ENCODE measurements at regions not wholly inside any gene's neighbourhood (a gene's known extent, or its start where the extent isn't known, plus 50 kb on each side); places are given as distances from the start of the nearest gene placed in this dataset.

- TF ChIP-seq POLR2A (IDR thresholded peaks at IDR 0.05; ENCODE audit: borderline replicate concordance, extremely low read depth, insufficient read depth, insufficient read length), result no peak
- no peak for TF ChIP-seq SIN3A (IDR thresholded peaks at IDR 0.05; ENCODE audit: low read depth)
- TF ChIP-seq JUND (IDR thresholded peaks at IDR 0.05), result no peak
- no peak for TF ChIP-seq ZFX (IDR thresholded peaks at IDR 0.05)
- no peak for TF ChIP-seq EZH2 (IDR thresholded peaks at IDR 0.05)
- TF ChIP-seq EZH2phosphoT487 (IDR thresholded peaks at IDR 0.05; ENCODE audit: borderline replicate concordance), result no peak
- no peak for TF ChIP-seq CTCF (IDR thresholded peaks at IDR 0.05 in 2 of 3, conservative IDR thresholded peaks at IDR 0.05 in 1 of 3; ENCODE audit: borderline replicate concordance in 1 of 3, insufficient read depth in 1 of 3, low read depth in 2 of 3, low read length in 2 of 3)
- TF ChIP-seq ELF1 (IDR thresholded peaks at IDR 0.05; ENCODE audit: borderline replicate concordance, low read depth), result no peak
Measured at GRCh38 chr18:67092141-67092540, 424.4 kb downstream of the DSEL start.

All from HCT116 (cell line).